ENCODE measurements at regions not wholly inside any gene's neighbourhood (a gene's known extent, or its start where the extent isn't known, plus 50 kb on each side); places are given as distances from the start of the nearest gene placed in this dataset.
"Not testable (repeated sequence)": the region's sequence is repeated elsewhere in the genome, so short reads cannot be mapped to it uniquely, and the experiment has no call there.

GRCh38 chr6:55082021-55082420, 92.3 kb upstream of the HCRTR2 start:
- H3K4me3 ChIP-seq (ENCODE audit: low read depth in 1 of 2, low read length in 2 of 2): no peak overlapping the region
- DNase-seq: no peak
- H3K79me2 ChIP-seq (ENCODE audit: insufficient read depth, low read length): no peaks in the 10 kb centered on the region
- TF ChIP-seq EZH2 (IDR thresholded peaks at IDR 0.05; ENCODE audit: borderline replicate concordance, low read depth, low read length, severe bottlenecking): no peak
- TF ChIP-seq CTCF (IDR thresholded peaks at IDR 0.05; ENCODE audit: borderline replicate concordance, extremely low read depth, low read length, poor library complexity, severe bottlenecking): no peak
- no peaks in the 10 kb centered on the region for H3K36me3 ChIP-seq (ENCODE audit: insufficient read depth, low read length)
- no peak overlapping the region for H2AFZ ChIP-seq (ENCODE audit: low read depth, low read length)
- no peak overlapping the region for H3K9ac ChIP-seq (ENCODE audit: low read depth, low read length)
- H3K4me2 ChIP-seq (ENCODE audit: insufficient read depth, low read length): no peak overlapping the region
- ATAC-seq (ENCODE audit: insufficient read depth, low read depth): no peak
- H3K9me3 ChIP-seq (ENCODE audit: insufficient read depth, low read length, severe bottlenecking): no peaks in the 10 kb centered on the region
- no peaks in the 10 kb centered on the region for H3K4me1 ChIP-seq (ENCODE audit: insufficient read depth, low read length)
- no peaks in the 10 kb centered on the region for H4K20me1 ChIP-seq (ENCODE audit: insufficient read depth, low read length)
- no peaks in the 10 kb centered on the region for H3K27me3 ChIP-seq (ENCODE audit: insufficient read depth, low read length, poor library complexity)
- no peak overlapping the region for H3K27ac ChIP-seq (ENCODE audit: low read length)

- not testable (repeated sequence) for H3K9me3 ChIP-seq (ENCODE audit: insufficient read depth, low read length, severe bottlenecking); H4K20me1 ChIP-seq (ENCODE audit: insufficient read depth, low read length); ATAC-seq (ENCODE audit: insufficient read depth, low read depth); H3K4me1 ChIP-seq (ENCODE audit: insufficient read depth, low read length); H3K9ac ChIP-seq (ENCODE audit: low read depth, low read length); H3K36me3 ChIP-seq (ENCODE audit: insufficient read depth, low read length); H3K27me3 ChIP-seq (ENCODE audit: insufficient read depth, low read length, poor library complexity); H3K27ac ChIP-seq (ENCODE audit: low read length); H3K4me3 ChIP-seq (ENCODE audit: low read depth in 1 of 2, low read length in 2 of 2); H3K4me2 ChIP-seq (ENCODE audit: insufficient read depth, low read length); H2AFZ ChIP-seq (ENCODE audit: low read depth, low read length); DNase-seq; H3K79me2 ChIP-seq (ENCODE audit: insufficient read depth, low read length)
These were observed 86.3 kb upstream of the HCRTR2 start for GRCh38 chr6:55088011-55088410.

- H3K27ac ChIP-seq (ENCODE audit: low read length): no peak overlapping the region
- H3K27me3 ChIP-seq (ENCODE audit: insufficient read depth, low read length, poor library complexity): no peaks in the 10 kb centered on the region
- no peak overlapping the region for H3K9ac ChIP-seq (ENCODE audit: low read depth, low read length)
- no peak overlapping the region for H3K4me2 ChIP-seq (ENCODE audit: insufficient read depth, low read length)
- H4K20me1 ChIP-seq (ENCODE audit: insufficient read depth, low read length): no peaks in the 10 kb centered on the region
- H3K9me3 ChIP-seq (ENCODE audit: insufficient read depth, low read length, severe bottlenecking): no peaks in the 10 kb centered on the region
- H3K79me2 ChIP-seq (ENCODE audit: insufficient read depth, low read length): no peaks in the 10 kb centered on the region
- DNase-seq (no peak), ATAC-seq (ENCODE audit: insufficient read depth, low read depth) (no peak)
- H3K36me3 ChIP-seq (ENCODE audit: insufficient read depth, low read length): no peaks in the 10 kb centered on the region
- H2AFZ ChIP-seq (ENCODE audit: low read depth, low read length): no peak overlapping the region
- no peak overlapping the region for H3K4me3 ChIP-seq (ENCODE audit: low read depth in 1 of 2, low read length in 2 of 2)
- TF ChIP-seq CTCF (IDR thresholded peaks at IDR 0.05; ENCODE audit: borderline replicate concordance, extremely low read depth, low read length, poor library complexity, severe bottlenecking) (no peak), EZH2 (IDR thresholded peaks at IDR 0.05; ENCODE audit: borderline replicate concordance, low read depth, low read length, severe bottlenecking) (no peak)
- H3K4me1 ChIP-seq (ENCODE audit: insufficient read depth, low read length): no peaks in the 10 kb centered on the region
These were observed 85.4 kb upstream of the HCRTR2 start for GRCh38 chr6:55088902-55089301.

GRCh38 chr6:55089325-55089724, 85.0 kb upstream of the HCRTR2 start:
- no peaks in the 10 kb centered on the region for H3K27me3 ChIP-seq (ENCODE audit: insufficient read depth, low read length, poor library complexity)
- no peaks in the 10 kb centered on the region for H3K4me1 ChIP-seq (ENCODE audit: insufficient read depth, low read length)
- H2AFZ ChIP-seq (ENCODE audit: low read depth, low read length): no peak overlapping the region
- H3K79me2 ChIP-seq (ENCODE audit: insufficient read depth, low read length): no peaks in the 10 kb centered on the region
- no peak overlapping the region for H3K4me3 ChIP-seq (ENCODE audit: low read depth in 1 of 2, low read length in 2 of 2)
- H3K36me3 ChIP-seq (ENCODE audit: insufficient read depth, low read length): no peaks in the 10 kb centered on the region
- H3K27ac ChIP-seq (ENCODE audit: low read length): no peak overlapping the region
- no peak for DNase-seq
- ATAC-seq (ENCODE audit: insufficient read depth, low read depth): no peak
- TF ChIP-seq EZH2 (IDR thresholded peaks at IDR 0.05; ENCODE audit: borderline replicate concordance, low read depth, low read length, severe bottlenecking): no peak
- TF ChIP-seq CTCF (IDR thresholded peaks at IDR 0.05; ENCODE audit: borderline replicate concordance, extremely low read depth, low read length, poor library complexity, severe bottlenecking): no peak
- H4K20me1 ChIP-seq (ENCODE audit: insufficient read depth, low read length): no peaks in the 10 kb centered on the region
- no peaks in the 10 kb centered on the region for H3K9me3 ChIP-seq (ENCODE audit: insufficient read depth, low read length, severe bottlenecking)
- H3K9ac ChIP-seq (ENCODE audit: low read depth, low read length): no peak overlapping the region
- H3K4me2 ChIP-seq (ENCODE audit: insufficient read depth, low read length): no peak overlapping the region

Data from DND-41 (cell line).